Activated CD4-positive, CD25-positive, alpha-beta regulatory T cell treated with anti-CD3 and anti-CD28 coated beads, Interleukin-2, amount 50 U/mL, for 16 hours (primary cell): ENCODE measurements at regions not wholly inside any gene's neighbourhood (a gene's known extent, or its start where the extent isn't known, plus 50 kb on each side); places are given as distances from the start of the nearest gene placed in this dataset.
"Not testable (repeated sequence)": the region's sequence is repeated elsewhere in the genome, so short reads cannot be mapped to it uniquely, and the experiment has no call there.

Source experiments
- DNase-seq: peaks from one replicate; pipeline ENCODE4 v3.0.0-alpha.2; 2020; ENCODE audit warnings: low read depth, low spot score

GRCh38 chr6:137311940-137312339, 92.8 kb upstream of the IFNGR1 start:
- no peak for DNase-seq

DNA sequence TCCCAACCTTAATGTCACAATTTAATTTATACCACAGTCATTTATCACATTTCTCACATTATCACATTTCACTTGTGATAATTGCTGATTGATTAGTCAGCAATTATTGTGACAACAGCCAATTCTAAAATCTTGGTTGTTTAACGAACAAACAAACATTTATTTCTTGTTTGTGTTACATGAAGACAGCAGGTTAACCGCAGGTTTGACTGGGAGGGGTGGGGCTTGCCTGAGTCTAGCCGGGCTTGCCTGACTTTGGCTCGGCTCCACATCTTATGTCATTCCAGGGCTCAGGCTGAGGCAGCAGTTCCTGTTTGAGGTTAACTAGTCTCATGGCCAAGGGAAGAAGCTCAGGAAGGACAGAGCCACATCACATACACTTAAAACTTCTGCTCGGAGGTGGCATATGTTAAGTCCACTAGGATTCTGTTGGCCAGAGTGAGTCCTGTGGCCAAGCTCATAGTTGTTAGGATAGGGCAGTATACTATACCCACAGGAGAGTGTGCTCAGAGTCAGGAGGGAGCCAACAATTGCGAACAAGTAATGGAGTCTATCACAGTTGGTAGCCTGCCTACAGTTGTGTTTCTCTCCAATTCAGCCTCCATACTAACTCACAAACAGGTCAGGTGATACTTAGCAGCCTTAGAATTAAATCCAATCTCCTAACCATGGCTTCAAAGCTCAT, 90.0 kb upstream of the IFNGR1 start:
- no peak for DNase-seq

DNA sequence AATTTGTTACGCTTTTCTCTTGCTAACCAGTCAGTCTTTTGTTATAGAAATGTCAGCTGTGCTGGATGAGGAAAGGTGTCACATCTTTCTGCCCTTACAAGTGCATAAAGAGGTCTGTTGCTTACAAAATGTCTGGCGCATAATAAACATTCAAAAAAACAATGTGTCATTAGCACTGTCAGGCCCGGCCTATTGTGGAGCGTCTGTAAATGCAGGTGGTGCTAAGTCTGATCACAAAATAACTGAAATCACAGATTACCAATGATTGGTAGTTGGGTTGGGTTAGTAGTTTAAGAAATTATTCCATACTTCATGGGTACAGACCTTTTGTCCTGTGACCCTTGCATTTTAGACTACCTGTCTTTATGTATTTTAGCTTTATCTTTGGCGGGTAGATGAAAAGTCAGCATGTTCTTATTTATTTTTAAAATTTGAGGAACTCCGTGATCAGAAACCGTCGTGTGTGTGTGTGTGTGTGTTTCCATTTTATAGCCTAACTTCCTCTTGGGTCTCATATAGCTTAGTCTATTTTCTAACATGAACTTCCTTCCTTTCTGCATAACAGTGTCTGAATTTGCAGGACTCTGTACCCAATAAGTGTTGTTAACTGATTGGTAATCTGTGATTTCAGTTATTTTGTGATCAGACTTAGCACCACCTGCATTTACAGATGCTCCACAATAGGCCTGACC, 88.1 kb upstream of the IFNGR1 start:
- DNase-seq, result no peak

DNA sequence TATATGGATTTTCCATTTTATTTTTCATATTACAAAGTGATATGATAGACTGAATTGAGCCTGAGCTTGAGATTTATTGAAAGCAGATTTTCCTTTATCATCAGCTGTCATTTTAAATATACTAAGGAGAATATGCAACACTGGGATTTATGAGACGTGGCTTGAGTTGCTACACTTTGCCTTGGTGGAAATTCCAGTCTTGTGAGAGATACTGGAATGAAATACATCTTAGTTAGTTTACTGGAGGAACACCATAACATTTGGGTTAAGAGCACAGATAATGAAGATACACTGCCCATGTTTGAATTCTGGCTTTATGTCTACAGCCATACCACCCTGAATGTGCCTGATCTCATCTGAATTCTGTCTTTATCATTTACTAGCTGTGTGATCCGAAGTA, 86.5 kb upstream of the IFNGR1 start:
- DNase-seq, result no peak

DNA sequence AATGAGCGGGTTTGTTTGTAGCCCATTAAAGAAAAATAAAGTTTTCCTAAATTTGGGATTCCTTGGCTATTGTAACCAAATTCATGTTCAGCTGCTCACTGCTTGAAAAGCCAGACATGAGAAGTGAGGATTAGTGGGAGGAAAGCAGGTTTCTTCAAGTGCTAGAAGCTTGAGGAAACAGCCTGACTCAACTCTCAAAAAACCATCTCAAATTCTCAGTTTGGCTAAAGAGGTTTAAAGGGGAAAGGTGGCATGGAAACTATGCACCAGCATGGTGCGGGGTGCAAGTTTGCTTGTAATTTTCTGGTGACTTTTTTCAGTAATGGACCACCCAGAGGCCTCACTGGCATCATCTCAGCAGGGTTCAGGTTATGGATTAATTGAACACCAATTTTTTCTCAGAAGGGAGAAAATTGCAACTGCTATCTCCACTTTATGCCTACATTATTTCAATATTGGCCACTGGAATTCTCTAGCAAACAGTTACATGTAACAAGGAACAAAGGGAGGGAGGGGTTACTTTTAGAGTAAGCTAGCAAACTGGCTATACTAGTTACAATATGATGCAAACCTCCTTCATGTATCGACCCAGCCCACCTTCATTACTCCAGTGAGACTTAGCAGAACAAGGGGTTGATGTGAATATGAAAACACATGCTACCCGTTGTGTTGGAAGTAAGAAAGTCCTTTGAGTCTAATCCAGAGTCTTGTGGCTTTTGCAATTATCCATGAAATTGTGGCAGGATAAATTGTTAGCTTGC, 85.0 kb upstream of the IFNGR1 start:
- no peak for DNase-seq

DNA sequence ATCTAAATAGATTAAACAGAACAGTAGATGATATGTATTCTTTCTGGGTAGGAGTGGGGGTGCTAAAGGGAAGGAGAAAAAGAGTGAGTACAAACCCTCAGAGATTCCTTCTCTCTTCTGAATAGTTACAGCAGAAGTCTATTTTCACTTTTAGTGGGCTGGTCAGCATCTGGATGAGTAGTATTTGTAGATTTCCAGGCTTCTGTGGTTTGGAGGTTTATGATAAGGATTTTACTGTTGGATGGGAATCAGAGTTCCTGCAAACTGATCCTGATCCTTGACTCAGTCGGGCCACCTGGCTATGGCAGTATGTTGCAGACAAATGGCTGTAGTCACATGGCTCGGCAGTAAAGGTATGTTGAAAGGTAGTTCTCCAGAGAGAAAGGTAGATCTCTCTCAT, 84.3 kb upstream of the IFNGR1 start:
- no peak for DNase-seq

GRCh38 chr6:137299681-137300080, 80.5 kb upstream of the IFNGR1 start:
- no peak for DNase-seq

- no peak for DNase-seq
Measured at GRCh38 chr6:137297887-137298286, 78.7 kb upstream of the IFNGR1 start.

- DNase-seq, result not testable (repeated sequence)
Measured at GRCh38 chr6:137292326-137292725, 73.1 kb upstream of the IFNGR1 start.

DNA sequence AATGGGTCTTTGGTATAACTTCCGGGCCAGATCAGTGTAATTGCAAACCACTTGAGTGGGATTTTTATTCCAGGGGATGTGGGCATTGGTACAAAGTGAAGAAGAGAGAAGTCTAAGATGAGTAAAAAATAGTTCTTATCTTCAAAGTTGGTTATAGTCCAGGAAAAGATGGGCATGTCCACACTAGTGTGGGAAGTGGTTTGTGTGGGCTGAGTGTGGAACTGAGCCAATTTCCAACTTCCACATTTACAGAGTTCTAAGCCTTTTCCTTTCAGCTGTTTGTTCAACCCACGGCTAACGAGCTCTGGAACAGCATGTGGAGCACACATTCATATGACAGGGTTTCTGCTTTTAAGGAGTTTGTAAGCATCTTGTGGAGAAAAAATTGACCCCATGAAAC, 72.3 kb upstream of the IFNGR1 start:
- no peak for DNase-seq

DNA sequence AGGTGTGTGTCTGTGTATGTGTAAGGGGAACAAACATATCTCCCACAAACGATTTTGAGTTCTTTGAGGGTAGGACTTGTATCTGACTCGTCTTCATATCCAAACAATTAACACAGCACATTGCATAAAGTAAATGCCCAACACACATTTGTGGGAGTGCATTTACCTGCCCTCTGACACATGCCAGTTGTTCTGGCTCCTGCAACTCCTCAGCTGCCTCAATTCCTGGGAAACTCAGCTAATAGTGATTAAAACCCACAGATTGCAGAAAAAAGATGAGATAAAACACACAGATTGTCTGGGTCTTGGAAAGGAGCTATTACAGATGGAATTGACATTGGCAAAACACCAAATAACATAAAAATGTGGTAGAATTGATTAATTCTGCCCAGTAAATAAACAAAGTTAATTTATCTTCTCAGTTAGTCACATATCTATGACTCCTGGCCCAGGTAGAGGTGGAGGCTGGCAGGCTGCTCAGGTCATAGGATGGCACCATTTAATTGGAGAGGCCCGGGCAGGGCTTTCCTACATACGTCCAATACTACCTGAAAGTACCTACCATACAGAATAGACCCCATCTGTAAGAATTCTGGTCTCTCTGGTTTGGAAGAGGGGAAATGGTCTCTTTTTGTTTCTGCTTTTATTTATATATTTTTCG, 71.5 kb upstream of the IFNGR1 start:
- no peak for DNase-seq

DNA sequence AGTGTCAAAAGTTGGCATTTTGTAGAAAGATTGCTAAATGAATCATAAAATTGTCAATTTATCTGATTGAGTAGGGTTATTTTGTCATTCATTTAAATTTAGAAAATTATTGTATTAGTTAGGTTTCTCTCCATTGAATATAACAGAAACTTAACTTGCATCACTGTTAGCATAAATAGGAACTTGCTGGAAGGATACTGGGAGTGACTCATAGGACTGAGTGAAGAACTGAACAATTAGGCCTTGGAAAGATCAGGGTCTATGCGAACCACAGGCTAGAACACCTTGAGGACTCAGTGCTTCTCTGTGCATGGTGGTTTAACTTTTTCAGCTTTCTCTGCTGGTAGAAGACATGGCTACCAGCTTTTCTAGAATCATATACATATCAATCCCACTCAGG, 67.7 kb upstream of the IFNGR1 start:
- DNase-seq, result no peak

DNA sequence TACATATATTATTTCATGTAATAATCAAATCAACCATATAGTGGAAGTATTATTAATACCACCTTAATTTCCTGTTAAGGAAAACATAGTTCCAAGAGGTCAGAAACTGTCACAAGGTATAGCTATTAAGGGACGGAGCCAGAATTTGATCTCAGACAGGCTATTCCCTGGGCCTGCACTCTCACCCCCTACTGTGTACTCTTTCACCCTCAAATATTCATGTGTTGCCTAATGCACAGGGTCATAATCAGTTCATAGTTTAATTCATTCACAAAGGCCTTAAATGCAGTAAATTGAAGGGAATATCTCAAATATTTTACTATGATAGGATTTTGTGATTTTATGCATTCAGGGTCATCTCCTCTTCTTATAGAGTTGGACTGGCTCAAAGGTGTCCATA, 67.2 kb upstream of the IFNGR1 start:
- no peak for DNase-seq

DNA sequence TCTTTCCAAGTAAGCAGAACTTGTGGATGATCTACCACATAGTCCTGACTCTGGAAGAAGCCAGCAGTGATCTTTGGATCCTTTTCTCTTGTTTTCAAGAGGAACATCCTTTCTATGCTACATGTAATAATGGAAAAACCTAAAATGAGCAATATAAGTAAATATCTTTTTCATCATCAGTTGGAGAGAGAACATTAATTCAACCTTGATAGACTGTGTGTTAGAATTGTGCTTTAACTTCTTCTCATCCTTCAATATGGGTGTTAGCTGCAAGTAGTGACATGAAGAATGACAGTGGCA, 65.6 kb upstream of the IFNGR1 start:
- no peak for DNase-seq

DNA sequence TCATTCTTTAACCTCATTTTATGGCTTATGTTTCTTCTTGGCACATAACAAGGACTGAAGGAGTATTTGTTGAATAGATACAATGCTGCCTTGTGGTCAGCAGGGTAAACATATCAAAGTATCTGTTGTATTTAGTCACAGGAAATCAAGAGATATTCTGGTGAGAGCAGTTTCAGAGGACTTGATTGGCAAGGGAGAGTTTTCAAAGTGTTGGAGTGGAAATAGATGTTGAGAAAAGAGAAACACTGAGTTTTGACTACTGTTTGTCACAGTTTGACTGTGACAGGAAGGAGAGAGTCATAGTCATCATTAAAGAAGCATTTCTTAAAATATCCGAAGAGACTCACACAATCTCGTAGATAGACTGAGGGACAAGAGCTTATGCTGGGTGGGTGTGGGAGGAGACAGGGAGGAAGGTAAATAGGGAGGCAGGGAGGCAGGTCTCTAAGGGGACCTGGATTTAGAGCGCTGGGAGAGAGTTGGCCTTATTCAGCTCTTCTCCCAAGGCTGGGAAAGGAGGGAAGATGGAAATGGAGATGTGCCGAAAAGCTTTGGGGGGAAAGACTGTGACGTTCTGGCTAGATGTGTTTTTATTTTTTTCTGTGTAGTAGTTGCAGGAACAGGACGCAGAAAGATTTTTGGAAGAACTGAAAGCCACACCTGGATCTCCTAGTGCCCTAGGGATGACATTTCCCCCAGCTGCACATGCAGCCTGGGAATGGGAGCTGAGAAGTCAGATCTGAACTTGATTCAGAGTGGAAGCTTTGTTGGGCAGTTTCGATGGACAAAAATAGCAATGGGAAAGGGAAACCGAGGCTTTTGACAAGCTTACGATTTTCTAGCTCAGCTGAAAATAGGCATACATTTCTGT, 65.0 kb upstream of the IFNGR1 start:
- DNase-seq, result no peak

DNA sequence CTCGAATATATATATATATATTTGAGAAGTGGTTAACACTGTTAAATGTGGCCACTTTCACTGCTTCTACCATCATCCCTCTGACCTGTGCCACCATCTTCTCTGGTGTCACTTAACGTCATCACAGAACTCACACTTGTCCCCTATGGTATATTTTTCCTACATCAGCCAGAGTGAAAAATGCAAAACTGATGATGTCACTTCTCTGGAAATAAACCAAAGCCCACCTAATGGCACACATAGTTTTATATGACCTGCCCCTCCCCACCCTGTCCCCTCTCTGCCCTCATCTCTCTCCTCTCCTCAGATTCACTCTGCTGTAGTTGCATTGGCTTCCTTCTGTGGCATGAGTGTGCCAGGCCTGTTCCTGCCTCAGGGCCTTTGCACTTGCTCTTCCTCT, 63.9 kb upstream of the IFNGR1 start:
- no peak for DNase-seq

DNA sequence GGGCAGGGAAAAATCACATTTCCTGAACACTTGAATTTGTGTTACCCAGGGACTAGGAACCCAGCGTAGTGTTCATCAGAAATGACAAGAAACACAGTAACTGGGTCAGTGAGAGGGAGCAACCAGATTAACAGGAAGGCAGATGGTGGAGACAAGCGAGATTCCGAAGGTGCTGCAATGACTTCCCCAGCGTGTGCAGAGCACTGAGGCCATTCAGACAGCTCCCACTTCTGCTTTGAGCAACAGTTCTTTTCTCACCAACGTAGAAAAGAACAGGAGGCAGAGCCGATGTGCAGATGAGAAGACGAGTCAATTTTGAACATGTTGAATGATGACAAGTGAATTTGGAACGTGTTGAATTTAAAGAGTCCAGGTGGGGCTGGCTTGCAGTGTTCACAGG, 63.1 kb upstream of the IFNGR1 start:
- DNase-seq, result no peak

- not testable (repeated sequence) for DNase-seq
Measured at GRCh38 chr6:137279279-137279678, 60.1 kb upstream of the IFNGR1 start.

DNA sequence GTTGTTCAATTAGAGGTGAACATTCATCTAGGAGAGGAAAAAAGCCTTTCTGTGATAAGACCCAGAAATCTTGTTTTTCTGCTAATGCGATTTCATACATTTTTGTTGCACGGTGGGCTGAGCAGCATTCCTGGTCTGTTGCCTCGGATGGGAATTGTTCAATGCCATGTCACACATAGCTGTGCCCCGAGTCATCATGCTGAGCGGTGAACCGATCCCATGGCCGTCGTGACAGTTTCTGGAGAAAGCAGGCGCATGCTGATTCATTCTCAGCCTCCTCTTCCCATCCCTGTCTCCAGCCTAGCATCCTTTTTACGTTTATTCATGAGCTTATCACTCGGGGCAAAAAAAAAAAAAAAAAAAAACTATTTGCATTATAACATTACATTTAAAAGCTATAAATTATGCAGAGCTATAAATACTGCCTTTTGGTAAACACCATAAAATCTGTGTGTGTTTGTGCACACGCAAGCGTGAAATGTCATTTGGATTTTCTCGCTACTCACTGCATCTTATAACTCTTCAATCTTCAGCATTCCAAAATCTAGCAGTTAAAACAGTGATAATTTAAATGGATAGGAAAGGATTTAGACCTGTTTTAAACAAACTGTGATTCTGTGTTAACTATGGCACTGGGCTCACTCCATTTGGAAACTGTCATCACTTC, 58.9 kb upstream of the IFNGR1 start:
- DNase-seq, result no peak

DNA sequence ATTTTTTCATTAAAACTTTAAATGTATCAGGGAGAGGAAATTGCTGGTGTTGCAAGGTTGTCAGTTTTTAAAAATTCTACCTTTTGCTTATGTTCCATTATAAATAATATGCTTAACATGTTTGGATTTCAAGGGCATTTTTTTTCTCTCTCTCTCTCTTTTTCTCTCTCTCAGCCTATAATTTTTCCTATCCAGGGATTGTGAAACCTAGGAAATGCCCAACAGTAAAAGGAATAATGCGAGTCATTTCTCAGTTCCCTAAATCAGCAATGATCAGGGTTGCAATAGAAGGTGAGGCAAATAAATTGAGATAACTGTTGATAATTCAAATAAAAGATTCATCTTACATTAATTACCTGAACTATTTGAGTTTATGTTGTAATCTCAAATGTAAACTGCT, 53.2 kb upstream of the IFNGR1 start:
- DNase-seq, result no peak
